HPDE6-E6E7 (cell line): ENCODE measurements at regions not wholly inside any gene's neighbourhood (a gene's known extent, or its start where the extent isn't known, plus 50 kb on each side); places are given as distances from the start of the nearest gene placed in this dataset.

Experiments used
- DNase-seq: peaks from one replicate; pipeline ENCODE4 v3.0.0; 2011; ENCODE audit warnings: missing footprints; ENCODE audit errors: extremely low spot score

- DNase-seq = no peak
These were observed 50.8 kb upstream of the NEK7 start for GRCh38 chr1:198106011-198106410.
